Activated naive CD4-positive, alpha-beta T cell treated with anti-CD3 and anti-CD28 coated beads, Interleukin-2, amount 50 U/mL, for 72 hours (primary cell): ENCODE measurements at regions not wholly inside any gene's neighbourhood (a gene's known extent, or its start where the extent isn't known, plus 50 kb on each side); places are given as distances from the start of the nearest gene placed in this dataset.
"Not testable (repeated sequence)": the region's sequence is repeated elsewhere in the genome, so short reads cannot be mapped to it uniquely, and the experiment has no call there.

Source experiments
- ATAC-seq, 2 donors: fragments of 150-1000 bp; cut with Tn5 transposase; 2 replicates each; pipeline ENCODE4 v1.10.0; 2021; ENCODE audit warnings: mild to moderate bottlenecking in 2 of 2, moderate library complexity in 2 of 2
- DNase-seq, 2 donors: peaks; one replicate each; pipeline ENCODE4 v3.0.0; 2021 to 2022; ENCODE audit warnings: low spot score in 2 of 2
- H3K27ac Mint-ChIP-seq, 2 donors: one replicate each; pipeline ENCODE4 v1.8.0; 2022; ENCODE audit warnings: mild to moderate bottlenecking in 2 of 2, mixed read lengths in 2 of 2
- H3K36me3 Mint-ChIP-seq, 2 donors: one replicate each; pipeline ENCODE4 v1.8.0; 2022; ENCODE audit warnings: mixed read lengths in 2 of 2
- H3K9me3 Mint-ChIP-seq, 2 donors: one replicate each; pipeline ENCODE4 v1.8.0; 2022; ENCODE audit warnings: mixed read lengths in 2 of 2

DNA sequence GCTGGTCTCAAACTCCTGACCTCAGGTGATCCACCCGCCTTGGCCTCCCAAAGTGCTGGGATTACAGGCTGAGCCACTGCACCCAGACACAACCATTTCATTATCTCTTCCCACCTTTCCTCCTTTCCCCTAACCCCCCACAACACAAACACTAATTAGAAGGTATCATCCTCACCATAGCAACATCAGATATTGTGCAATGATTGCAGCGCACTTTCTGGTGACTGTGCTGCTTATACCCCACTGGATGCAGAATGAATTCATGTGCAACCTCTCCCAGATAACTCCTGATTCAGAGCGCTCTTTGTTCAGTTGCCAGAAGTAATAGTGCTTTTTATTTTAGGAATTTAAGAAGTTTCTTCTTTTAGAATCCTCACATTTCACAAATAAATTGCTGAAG is 300.1 kb downstream of the CEP170 start:
- not testable (repeated sequence) for H3K9me3 Mint-ChIP-seq, H3K27ac Mint-ChIP-seq, ATAC-seq, H3K36me3 Mint-ChIP-seq, DNase-seq

DNA sequence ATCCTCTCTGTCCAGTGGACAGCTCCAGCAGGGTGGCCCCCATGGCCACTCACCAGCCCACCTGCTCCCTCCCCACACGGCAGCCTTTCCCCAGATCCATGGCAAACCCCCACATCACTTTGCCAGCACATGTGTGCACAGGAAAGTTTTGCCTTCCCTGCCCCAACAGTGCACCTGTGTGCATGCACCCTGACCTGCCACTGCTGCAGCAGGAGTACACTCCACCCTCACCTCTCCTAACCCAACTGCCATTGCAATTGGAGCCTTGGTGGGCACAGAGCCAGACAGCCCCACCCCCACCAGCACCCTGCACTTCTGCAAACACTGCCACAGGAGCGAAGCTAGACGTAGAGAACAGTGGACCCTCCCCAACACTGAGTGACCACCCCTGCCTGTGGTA is 308.9 kb downstream of the CEP170 start:
- Mint-ChIP-seq H3K9me3 (peaks cover 14 to 24% of the 10 kb centered on the region in 2 donors), H3K36me3 (peaks cover 0 to 7% of the 10 kb centered on the region in 2 donors), H3K27ac (no peak overlapping the region)
- ATAC-seq, result no peak
- DNase-seq, result no peak

DNA sequence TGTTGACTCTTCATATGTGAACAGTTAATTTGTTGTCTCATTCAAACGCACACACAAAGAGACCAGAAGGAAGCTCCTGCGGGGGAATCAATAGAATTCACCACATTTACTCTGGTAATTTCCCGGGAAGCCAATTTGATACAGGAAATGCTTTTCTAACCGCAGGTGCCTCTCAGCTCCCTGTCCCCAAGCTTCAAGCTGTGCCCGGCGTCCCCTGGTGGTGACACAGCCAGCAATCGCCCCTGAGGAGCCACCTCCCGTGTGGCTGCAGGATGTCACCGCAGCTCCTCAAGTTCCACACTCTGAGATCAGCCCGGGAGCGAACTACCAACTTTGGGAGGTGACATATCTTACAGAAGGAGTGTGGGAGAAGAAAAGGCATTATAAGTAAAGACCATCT is 318.4 kb downstream of the CEP170 start:
- not testable (repeated sequence) for H3K9me3 Mint-ChIP-seq, H3K27ac Mint-ChIP-seq, ATAC-seq, H3K36me3 Mint-ChIP-seq
- peak in 1 of 2 donors; percentile 2 for DNase-seq

DNA sequence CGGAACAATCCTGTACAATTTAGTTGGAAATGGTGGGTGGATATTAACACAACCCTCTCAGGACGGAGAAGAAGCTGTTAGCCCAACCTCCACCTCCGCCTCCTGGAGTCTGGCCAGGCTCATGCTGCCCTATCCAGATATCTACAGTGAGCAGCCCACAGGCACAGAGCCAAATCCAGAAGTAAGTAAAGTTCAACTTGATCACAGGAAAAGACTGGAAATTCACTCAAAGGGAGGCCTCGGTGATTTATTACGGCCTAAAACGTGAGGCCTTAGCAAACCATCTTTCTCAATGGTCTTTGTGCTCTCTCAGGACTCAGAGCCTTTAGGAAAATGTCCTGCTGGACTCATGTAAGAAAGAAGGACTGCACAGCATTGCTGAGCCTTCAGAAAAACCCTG is 330.4 kb downstream of the CEP170 start:
- not testable (repeated sequence) for DNase-seq, H3K36me3 Mint-ChIP-seq, H3K27ac Mint-ChIP-seq, H3K9me3 Mint-ChIP-seq, ATAC-seq

DNA sequence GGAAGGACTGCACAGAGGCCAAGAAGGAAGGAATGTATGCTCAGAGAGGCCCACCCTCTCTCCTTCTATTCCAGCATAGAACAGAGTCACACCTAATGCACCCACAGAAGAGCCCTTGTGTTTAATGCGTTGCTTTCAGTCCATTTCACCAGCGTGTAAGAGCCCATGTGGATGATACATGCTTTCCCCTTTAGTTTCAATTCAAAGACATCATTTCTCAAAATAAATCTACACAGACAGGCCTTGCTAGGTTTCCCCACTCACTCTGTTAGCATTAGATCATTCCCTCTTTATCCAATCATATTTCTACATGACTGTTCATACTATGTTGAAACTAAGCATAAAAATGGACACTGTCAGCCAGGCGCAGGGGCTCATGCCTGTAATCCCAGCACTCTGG is 331.5 kb downstream of the CEP170 start:
- not testable (repeated sequence) for H3K27ac Mint-ChIP-seq, H3K9me3 Mint-ChIP-seq, DNase-seq, H3K36me3 Mint-ChIP-seq, ATAC-seq

DNA sequence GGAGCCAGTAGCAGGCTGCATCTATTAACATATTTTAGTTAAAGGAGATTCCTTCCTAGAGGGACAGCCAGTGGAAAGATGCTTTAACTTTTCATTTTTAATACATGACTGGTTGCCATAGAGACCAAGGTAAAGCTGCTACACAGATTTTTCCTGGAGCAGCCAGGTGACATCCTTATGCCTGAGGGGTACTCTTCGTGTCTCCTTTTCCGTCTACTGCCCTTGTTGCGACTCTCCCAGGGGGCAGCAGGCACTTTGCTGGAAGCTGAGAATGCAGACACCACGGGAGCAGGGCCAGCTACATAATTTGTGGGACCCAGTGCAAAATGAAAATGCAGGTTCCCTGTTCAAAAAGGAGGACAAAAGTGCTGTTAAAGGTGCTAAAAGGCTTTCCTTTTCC is 340.4 kb downstream of the CEP170 start:
- not testable (repeated sequence) for H3K27ac Mint-ChIP-seq

DNA sequence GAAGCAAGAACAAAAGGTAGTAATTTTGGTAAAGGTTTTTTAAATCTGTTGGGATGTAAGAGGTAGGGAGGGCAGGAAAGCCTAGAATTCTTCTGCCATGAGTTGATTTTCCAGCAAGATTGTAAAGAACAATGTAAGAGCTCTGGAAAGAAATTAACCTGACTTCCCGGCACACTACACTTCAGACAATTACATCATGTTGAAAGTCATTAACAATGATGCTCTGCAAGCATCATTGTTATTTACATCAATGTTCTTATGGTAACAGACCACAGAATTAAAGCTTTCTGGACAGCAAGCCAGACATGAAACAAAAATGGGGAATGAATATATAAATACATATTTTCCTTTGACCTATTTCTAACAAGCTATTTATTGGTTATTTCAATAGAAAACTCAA is 342.2 kb downstream of the CEP170 start:
- H3K27ac Mint-ChIP-seq, H3K36me3 Mint-ChIP-seq, ATAC-seq, H3K9me3 Mint-ChIP-seq, DNase-seq: not testable (repeated sequence)

More for the DNA sequence above, 340.4 kb downstream of the CEP170 start:
- DNase-seq, H3K9me3 Mint-ChIP-seq, ATAC-seq, H3K36me3 Mint-ChIP-seq: not testable (repeated sequence)

DNA sequence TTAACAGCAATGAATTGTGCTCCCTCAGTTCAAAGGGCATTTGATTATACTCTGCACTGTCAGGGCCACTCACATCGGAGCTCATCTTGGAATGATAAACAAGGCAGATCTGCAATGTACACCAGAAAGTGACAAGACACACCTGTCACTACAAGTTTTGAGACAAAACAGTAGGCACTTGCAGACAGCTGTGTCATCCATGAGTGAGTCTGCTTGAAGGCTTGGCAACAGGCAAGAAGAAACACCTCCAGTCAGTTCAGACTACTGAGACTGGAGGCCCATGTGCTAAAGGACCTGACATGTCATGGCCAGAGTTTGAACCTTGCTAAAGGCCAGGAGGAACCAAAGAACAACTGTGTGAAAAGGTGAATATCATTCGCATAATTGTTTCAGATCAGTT is 354.5 kb downstream of the CEP170 start:
- not testable (repeated sequence) for H3K9me3 Mint-ChIP-seq, H3K36me3 Mint-ChIP-seq, ATAC-seq, DNase-seq, H3K27ac Mint-ChIP-seq

DNA sequence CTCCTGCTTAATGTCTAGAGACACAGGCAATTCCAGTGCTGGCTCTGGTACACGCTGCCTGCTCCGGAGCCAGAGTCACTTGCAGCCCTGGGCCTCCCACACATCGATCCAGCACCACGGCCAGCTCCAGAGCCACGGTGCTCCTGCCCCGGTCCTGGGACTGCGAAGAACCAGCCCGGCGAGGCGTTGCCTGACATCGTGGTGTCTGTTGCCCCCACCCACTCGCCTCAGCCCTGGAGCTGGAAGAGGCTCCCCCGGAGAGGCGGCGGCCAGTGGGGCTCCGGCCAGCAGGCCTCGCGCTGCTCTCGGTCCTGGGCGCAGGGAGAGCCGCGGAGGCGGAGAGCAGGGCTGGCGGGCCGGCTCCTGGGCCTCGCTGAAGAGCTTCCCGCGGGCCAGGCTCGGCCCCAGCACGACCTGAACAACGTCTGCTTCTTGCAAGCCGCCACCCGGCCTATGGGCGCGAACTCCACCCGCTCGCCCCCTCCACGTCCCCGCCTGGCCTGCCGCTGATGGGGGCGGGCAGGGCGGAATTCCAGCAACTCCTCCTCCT is 364.8 kb downstream of the CEP170 start:
- Mint-ChIP-seq H3K9me3 (peaks cover 3 to 5% of the 10 kb centered on the region in 2 donors), H3K27ac (no peak overlapping the region), H3K36me3 (peaks cover 0 to 10% of the 10 kb centered on the region in 2 donors)
- ATAC-seq, result no peak
- no peak for DNase-seq

DNA sequence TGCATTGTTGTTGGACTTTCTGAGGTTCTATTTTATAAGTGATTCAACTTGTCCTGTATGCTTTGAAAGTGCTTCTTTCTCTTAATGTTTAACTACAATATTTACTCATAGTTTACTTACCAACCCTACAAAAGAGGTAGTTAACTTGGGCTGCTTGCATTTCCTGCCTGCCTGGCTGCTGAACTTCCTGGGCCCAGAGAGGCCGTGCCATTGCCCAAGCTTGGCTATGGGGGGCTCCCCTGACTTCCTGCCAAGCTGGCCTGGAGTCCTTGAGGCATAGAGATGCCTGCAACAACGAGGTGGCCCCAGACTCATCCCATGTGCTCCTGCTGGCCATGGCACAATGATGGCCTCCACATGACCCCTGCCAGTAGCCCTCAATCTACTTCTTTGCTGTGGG is 361.6 kb upstream of the PLD5 start:
- Mint-ChIP-seq H3K36me3 (peaks cover 0 to 6% of the 10 kb centered on the region in 2 donors), H3K27ac (no peak overlapping the region), H3K9me3 (peaks cover 3% of the 10 kb centered on the region in 2 donors)
- DNase-seq, result no peak
- ATAC-seq, result no peak

DNA sequence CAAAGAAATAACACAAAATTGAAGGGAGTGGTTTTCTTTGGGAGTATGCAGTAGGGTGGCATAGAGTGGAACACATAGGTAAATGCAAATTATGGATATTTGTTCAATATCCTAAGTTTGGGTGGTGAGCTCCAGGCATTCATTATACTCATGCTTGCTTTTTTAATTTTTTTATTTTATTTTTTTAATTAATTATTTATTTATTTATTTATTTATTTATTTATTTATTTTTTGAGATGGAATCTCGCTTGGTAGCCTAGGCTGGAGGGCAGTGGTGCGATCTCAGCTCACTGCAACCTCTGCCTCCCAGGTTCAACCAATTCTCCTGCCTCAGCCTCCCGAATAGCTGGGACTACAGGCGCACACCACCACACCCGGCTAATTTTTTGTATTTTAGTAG is 355.5 kb upstream of the PLD5 start:
- H3K27ac Mint-ChIP-seq, H3K9me3 Mint-ChIP-seq: not testable (repeated sequence)

DNA sequence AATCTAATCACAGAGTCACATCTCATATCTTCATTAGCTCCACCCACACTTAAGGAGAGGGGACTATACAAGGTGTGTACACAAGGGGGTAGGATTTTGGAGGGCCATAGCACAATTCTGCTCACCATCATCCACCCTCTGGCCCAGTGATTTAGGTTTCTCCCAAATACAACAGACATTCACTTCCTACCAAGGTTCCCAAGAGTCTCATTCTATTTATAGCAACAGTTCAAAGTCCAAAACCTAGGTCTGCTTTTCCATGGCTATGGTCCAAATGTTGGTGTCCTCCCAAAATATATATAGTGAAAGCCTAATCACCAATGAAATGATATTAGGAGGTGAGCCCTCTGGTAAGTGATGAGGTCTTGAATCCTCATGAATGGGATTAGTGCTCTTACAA is 353.2 kb upstream of the PLD5 start:
- no peak overlapping the region for H3K27ac Mint-ChIP-seq
- H3K36me3 Mint-ChIP-seq, result no peaks in the 10 kb centered on the region
- H3K9me3 Mint-ChIP-seq, result no peaks in the 10 kb centered on the region
- DNase-seq, result no peak
- no peak for ATAC-seq

More for the DNA sequence above, 355.5 kb upstream of the PLD5 start:
- H3K36me3 Mint-ChIP-seq, ATAC-seq, DNase-seq: not testable (repeated sequence)

DNA sequence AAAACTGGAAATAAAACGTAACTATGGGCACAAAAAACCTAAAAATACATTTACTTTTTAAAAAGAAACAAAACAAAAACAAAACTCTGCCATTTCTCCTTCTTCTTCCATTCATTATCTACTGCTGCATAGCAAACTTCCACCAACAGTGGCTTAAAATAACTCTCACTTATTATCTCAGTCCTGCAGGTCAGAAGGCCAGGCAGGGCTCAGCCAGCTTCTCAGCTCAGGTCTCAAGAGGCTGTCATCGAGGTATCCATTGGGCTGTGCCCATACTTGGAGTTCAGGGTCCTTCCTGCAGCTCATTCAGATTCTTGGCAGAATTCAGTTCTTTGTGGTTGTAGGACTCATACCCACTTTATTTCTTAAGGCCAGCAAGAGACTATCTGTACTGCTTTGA is 352.7 kb upstream of the PLD5 start:
- no peak overlapping the region for H3K27ac Mint-ChIP-seq
- no peak for DNase-seq
- no peak for ATAC-seq
- no peaks in the 10 kb centered on the region for H3K36me3 Mint-ChIP-seq
- no peaks in the 10 kb centered on the region for H3K9me3 Mint-ChIP-seq

DNA sequence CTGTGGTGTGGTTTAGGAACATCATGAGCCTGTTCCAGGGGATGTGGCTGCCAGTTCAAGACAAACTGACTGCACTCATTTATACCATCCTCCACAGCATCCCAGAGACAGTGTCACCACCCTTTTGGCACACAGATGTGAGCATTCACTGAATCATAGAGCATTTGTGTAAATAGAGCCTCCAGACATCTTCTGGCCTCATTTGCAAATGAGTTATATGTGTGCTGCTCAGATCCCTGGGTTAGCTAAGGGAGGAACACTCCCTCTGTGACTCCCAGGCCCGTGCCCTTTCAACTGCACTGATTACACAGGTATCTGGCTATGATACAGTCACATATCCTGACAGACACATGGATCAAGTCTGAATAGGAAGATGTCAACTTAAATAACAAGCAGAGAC is 351.5 kb upstream of the PLD5 start:
- Mint-ChIP-seq H3K36me3 (no peaks in the 10 kb centered on the region), H3K27ac (no peak overlapping the region), H3K9me3 (no peaks in the 10 kb centered on the region)
- DNase-seq (no peak), ATAC-seq (no peak)

DNA sequence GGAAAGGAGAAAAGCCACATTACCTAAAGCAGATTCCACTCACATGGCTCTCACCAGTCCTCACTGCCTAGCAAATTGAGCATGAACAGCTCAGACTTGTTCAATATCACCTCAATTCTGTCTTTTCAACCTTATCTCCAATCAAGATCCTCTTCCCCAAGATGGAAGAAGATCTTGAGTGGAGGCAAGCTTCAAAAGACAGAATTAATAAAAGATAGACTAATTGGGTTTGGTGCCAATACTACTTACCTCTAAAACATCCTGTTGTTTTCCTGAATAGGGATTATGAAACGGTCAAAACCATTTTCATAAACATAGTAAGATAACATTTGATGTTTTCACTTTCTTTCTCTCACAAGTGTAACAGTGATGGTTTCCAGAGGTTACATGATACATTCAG is 349.2 kb upstream of the PLD5 start:
- no peak for ATAC-seq
- H3K36me3 Mint-ChIP-seq, result no peaks in the 10 kb centered on the region
- DNase-seq, result no peak
- H3K9me3 Mint-ChIP-seq, result no peaks in the 10 kb centered on the region
- no peak overlapping the region for H3K27ac Mint-ChIP-seq

DNA sequence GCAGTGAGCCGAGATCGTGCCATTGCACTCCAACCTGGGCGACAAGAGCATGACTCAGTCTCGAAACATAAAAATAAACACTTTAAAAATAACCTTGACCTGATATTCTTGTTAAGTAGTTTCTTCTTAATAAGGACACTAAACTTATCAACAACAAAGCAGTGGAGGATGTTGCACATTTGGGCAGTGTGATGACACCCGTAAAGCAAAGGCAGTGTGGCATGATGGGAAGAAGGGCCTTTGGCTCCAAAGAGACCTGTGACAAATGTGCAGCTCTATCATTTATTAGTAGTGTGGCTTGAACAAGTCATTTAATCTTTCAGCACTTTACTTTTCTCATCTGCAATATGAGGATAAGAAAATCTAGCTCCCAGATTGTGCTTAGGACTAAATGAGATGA is 348.0 kb upstream of the PLD5 start:
- Mint-ChIP-seq H3K27ac (no peak overlapping the region), H3K36me3 (no peaks in the 10 kb centered on the region), H3K9me3 (no peaks in the 10 kb centered on the region)
- no peak for DNase-seq
- no peak for ATAC-seq

DNA sequence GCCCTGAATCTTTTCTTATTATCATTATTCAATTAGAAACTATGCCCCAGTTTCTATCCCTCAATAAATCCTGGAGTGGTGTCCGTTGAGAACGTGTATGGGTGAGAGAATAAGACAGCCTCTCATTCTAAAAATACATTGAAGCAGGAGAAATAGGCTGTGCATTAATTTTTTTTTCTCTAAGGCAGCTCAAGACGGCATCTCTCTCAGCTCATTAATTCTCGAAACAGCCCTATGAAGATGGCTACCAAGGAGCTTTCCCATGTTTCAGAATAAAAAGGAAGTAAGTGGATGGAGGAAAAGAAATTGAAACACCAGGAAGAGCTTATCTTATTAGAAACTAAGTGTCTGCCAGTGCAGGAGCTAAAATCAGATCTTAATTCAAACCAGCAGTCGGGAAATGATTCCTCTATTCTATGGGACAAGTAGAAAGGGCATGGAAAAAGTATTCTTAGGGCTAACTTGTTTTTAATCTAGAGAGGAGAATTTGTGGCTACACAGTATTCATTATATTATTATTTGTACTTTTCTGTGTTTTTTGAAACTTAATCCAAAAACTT is 347.1 kb upstream of the PLD5 start:
- ATAC-seq, result no peak
- Mint-ChIP-seq H3K9me3 (no peaks in the 10 kb centered on the region), H3K27ac (no peak overlapping the region), H3K36me3 (no peaks in the 10 kb centered on the region)
- DNase-seq, result no peak

DNA sequence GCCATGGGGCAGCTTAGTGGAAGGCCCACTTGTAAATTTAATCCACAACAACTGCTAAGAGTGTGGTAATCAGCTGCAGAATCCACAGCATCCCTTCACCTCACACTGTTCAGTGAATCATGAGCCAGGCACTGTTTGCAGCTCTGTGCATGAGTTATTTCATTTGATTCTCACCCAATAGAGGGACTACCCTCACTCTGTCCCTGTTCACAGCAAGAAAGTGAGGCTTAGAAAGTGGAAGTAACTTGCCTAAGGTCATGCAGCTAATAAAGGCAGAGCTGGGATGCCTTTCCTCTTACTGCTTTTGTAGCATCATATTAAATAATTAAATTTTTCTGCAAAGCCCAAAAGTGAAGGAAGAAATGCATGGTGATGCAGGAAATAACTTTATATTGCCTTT is 346.5 kb upstream of the PLD5 start:
- H3K27ac Mint-ChIP-seq, result no peak overlapping the region
- ATAC-seq (no peak), DNase-seq (no peak)
- H3K36me3 Mint-ChIP-seq, result no peaks in the 10 kb centered on the region
- H3K9me3 Mint-ChIP-seq, result no peaks in the 10 kb centered on the region
